Cerebellar cortex (tissue), 1 donor: ENCODE measurements at regions not wholly inside any gene's neighbourhood (a gene's known extent, or its start where the extent isn't known, plus 50 kb on each side); places are given as distances from the start of the nearest gene placed in this dataset.

Source experiments
- DNase-seq: peaks from one replicate; pipeline ENCODE4 v3.0.0-alpha.2; 2015; ENCODE audit warnings: low spot score

DNA sequence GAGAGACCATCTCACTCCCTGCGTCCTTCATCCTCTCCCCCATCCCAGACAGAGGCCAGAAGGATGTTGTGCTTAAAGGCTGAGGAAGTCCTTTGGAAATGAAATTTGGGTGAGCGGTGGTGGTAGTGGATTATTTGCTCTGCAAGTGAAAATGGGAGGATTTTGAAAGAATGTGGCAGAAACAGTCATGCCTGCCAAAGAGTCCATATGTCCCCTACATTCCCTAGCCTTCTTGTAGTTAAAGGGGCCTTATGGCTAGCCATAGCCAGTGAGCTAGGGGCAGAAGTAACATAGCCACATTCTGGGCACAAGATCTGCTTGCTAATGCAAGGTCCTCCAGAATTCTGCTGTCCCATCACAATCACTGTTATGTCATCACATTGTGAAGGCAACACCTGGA lies 360.2 kb upstream of the TSHZ3 start:
- DNase-seq, result no peak

DNA sequence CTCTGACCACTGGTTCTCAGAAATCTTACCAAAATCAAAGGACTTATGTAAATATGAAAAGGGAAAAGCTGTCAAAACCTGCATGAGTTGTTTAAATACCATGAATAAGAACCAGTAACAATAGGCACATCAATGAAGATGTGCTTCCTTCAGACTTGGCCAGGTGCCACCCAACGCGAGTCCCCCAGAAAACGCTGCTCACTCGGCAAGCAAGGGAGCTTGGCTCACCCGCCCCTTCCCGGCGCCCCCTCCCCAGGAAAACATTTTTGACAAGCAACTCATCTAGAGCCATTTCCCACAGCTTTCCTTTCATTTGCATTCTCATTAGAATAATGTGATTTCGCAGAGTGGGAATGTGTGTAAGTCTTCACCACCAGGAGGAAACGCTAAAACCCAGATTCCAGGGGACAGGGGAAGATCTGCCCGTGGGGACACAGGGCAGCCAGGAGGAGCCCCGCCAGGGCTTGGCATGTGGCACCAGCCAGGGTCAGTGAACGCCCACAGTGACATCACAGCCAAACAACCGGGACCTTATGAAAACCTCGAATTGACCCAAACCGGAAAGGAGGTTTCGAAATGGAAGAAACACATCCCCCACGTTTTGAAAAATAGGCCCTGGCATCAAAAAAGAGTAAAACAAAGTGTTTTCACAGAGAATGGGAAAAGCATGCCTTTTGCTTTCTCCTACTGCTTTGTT lies 366.2 kb upstream of the TSHZ3 start:
- no peak for DNase-seq

DNA sequence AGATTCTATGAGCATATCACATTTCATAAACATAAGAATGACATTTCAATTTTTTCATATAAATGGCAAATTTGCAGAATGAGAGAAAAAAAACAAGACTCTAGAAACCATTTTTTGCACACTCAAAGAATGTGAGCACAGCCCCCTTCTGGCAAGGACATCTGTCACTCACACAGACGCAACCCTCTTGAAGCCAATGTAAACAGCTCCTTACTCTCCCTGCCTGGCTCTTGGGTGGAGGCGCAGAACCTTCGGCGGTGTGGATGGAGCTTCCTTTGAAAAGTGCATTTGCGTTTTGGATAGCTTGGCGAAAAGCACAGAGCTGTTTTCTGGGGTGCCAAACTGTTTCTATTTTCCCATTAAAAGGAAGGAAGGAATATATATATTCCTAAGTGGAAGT lies 367.6 kb upstream of the TSHZ3 start:
- no peak for DNase-seq

DNA sequence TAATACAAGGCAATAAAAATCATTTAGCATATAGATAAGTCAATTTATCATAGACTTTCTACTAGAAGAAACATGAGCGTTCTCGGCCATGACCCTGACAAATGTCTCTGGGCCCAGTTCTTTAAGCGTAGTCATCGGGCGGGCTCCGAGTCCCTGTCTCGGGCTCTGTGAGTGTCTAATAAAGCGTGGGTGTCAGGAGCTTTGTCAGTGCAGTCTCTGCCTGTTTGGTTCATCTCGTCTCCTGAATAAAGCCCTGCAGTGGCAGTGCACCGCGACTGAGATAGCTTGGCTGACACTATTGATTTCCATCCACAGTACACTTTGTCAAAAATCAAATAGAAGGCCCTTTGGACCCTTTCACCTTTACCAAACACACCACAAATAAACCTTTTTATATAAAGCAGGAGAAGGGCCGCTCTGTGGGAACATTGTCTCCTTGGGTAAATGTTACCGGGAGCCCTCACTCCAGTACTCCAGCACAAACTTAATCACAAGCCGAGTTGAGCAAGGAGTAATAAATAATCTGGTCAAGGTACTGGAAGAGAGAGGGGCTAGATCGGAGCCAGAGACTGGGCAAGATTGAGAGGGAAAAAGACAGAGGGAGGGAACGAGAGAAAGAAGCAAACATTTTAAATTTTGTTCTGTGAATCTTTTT lies 368.2 kb upstream of the TSHZ3 start:
- no peak for DNase-seq

DNA sequence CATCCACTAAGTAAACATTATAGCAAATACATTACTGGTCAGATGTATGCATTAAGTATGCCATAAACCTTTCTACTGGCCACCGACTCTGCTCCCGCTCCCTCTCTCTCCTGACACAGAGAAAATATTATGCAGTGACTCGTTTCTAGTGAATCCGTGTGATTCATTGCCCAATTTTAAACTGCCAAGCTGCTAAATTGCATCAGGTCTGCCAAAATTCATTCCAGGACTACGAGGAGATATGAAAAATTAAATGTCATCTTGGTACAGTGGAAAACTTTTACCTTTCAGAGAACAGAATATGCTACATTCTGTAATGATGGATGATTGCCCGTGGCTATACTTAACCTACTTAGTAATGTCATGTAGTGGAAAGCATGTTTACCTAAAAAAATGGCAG lies 368.8 kb upstream of the TSHZ3 start:
- DNase-seq, result no peak

DNA sequence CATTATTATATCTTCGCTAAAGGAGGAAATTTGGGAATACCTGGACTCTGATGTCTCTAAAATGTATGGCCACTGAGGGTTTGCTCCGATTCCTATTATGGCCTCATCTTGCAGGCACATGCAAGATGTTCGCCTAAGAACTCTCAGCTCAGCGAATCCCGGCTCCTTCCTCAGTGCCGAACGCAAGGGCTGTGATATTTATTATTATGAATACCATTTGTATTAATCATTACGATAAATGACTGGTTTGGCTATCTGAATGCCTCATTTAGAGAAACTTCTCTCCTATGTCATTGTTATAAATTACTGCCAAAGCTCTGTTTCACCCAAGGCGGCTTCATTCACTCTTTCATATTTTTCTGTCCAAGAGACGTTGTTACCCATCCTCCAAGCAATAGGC lies 369.7 kb upstream of the TSHZ3 start:
- no peak for DNase-seq

DNA sequence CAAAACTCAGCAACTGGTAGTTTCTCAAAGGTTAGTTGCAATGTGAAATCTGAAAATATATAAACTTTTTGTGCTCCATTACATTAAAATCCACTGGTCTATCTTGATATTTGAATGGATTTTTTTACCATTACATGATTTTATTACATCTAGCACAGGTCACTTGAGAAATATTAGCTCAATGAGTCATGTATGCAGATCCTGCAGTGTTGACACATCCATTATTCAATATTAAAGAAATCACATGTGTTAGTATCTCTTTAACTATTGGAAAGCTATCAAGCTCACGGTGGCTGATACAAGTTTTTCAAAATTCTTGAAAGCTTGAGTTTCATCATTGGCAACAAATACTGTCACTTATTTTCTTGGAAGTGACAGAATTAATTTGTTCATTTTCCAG lies 373.9 kb upstream of the TSHZ3 start:
- DNase-seq, result no peak

DNA sequence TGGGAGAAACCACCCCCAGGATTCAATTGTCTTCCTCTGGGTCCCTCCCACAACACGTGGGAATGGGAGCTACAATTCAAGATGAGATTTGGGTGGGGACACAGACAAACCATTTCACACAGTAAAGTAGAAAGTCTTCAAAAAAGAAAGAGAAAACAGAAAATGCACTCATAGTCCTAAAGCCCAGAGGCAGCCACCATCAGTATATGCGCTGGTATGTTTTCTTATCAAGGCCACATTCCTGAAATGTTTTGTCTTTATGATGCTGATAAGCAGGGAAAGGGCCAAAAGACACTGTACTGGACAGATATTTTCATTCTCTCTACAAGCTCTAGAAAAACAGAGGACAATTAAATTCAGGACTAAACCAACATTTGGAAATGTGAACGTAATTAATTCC lies 375.8 kb upstream of the TSHZ3 start:
- DNase-seq, result no peak

DNA sequence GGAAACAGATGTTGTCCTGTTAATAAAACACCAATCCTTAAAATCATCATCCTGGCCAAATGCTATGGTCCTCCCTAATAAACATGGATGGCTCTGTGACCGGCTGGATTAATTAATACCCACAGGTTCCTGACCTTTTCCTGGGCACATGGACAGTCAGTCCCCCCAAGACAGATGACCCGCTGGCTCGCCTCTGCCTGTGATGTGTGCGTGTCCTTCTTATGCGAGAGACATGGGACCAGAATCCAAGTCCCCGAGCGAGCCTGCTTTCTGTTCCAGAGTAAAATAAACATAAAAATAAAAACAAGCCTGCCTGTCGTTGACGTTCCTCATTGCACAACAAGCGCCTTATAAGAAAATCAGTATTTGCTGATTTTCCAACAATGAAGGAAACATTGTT lies 378.3 kb upstream of the TSHZ3 start:
- DNase-seq, result no peak

DNA sequence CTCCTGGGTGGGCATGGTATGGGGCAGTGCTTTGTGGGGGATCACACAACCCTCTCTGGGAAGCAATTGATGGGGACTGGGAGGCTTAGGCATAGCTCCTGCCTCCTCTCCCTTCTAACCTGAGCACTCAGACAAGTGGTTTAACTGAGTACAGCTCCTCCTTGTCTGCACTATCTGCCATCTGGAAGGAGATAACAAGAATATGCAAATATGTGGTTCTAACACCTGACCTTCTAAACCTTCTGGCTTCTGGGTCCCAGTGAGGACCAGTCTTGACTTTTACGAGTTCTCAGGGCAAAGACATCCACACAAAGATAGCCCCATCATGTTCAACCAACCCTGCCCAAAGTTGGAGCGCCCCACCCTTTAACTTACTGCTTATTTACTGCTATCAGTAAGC lies 381.0 kb upstream of the TSHZ3 start:
- no peak for DNase-seq

DNA sequence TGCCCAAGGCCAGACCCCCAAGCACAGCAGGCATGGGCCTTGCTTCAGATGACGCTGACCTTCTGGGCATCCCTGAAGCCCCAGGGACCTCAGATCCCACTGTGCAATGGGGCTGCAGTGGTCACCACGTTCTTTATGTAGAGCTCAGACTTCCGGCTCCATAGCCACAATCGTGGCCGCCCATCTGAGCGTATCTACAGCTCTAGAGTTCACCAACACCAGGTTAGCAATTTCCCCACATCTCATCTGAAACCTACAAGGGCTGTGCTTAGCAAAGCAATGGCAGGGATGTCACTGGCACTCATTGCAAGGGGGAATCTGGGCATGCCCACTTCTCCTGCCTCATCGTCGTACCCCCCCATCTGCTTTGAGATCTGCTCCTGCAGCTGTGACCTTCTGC lies 384.4 kb upstream of the TSHZ3 start:
- no peak for DNase-seq

DNA sequence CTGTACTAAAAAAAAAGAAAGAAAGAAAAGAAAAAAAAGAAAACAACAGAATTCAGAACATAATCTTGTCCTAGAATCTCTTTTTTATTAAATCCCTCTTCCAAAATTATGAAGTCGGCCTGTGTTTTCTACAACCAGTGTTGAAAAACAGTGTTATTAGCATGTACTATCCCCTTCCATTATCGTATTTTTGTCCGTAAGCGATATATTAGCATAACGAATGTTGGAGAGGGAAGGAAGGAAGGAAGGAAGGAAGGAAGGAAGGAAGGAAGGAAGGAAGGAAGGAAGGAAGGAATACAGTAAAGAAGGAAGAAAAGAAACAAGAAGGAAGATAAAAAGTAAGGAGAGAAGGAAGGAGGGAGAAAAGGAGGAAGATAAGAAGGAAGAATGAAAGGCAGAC lies 393.0 kb upstream of the TSHZ3 start:
- no peak for DNase-seq

DNA sequence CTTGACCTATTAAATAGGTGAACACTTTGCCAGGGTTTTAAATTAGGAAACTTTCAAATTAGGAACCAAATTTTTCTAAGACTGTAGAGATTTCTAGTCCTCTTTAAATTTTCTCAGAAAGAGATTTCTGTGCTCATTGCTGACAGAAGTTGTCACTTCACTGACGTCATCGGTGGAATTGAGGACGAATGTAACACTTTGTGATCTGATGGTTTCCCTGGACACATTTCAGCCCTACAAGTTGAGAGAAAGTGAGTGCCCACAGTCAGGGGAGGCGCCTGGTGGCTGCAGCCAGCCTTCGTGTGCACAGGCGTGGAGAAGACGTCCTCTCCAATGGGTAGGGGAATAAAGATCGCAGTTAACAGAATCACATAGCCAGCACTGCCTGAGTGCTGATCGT lies 396.5 kb upstream of the TSHZ3 start:
- DNase-seq, result no peak

DNA sequence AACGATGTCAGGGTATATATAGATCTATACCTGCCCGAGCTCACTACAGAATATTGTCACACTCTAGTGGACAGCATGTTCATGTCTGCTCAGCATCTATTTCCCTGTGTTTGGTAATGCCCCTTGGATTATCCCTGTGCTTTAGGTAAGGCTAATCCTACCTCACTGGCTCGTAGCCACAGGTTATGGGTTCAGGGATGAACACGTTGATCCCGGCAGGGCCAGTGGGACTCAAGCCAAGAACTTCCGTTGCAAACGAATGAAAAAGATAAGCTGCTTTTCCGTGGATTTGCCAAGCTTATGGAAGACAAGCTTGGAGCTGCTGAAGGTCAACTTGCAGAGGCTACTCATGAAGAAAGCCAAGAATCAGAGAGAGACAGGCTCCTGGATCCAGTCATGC lies 400.0 kb upstream of the TSHZ3 start:
- DNase-seq, result no peak

DNA sequence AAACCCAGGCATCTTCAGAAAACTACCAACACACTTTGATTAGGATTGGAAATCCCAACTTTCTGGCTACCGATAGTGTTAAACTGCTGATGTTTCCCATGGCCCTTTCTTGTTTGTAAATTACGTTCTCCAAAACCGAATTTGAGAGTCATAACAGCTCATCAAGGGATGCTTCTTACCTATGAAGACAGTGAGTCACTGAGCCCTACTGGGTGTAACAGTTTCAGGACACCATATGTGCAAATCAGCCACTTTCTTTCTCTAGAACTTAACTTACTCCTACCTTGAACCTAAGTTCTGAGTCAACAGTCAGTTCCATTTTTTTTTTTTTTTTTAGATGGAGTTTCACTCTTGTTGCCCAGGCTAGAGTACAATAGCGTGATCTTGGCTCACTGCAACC lies 410.1 kb upstream of the TSHZ3 start:
- DNase-seq, result no peak

DNA sequence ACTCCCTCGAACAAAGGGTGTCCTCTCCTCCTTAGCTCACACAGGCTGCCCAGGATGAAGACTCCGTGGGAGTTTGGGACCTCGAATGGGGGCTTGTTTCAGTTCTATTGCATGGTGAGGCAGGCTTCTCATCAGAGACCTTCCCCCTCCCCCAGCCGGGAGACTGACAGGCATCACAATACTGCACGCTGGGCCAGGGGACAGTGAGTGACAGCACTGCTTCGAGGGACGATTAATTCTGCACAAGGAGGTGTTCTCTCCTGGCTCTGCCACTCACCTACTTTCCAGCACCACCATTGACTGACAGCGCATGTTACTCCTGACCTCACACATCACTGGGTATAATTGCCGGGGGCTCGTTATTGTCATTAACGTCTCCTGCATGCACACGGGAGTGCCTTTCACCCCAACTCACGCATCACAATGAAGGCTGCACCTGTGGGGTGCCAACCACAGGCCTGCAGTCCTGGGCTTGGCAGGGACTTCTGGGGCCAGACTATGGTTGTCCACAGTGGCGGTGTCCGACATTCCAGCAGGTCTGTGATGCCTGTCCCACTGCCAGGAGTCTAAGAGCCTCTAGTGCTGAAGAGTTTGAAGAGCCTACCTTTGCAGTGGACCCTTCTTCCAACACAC lies 412.2 kb upstream of the TSHZ3 start:
- DNase-seq, result no peak

DNA sequence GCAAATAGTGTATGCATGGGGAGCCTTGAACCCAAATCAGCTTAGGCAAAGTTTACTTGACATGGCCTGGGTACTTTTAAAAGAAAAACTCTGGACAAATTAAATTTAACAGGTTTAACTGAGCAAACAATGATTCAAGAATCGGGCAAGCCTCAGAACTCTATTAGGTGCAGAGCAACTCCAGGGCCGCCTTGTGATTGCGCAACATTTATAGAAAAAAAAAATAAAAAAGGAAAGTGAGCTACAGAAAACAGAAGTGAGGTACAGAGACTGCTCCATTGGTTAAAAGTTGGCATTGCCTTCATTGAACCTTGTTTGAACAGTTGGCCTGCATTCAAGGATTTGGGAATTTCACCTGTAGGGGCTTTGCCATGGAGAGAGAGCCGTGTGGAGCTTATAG lies 421.0 kb upstream of the TSHZ3 start:
- DNase-seq, result no peak

DNA sequence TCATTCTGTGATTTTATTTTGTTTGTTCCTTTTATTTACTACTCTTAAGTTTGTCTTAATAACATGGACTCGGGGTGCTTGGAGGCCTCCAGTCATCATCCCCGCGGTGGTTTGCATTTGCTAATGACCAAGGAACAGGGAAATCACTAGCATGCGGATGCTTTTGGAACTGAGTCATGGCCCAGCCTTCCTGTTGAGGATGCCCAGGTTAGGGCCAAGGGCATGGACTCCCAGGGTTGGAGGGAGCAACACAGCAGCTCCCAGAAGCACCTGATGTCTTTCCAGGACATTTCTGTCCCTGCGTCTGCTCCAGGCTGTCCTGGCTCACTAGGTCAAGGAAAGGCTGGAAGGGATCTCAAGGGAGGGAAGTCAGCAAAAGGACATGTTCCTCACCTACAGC lies 423.7 kb upstream of the TSHZ3 start:
- DNase-seq, result no peak

DNA sequence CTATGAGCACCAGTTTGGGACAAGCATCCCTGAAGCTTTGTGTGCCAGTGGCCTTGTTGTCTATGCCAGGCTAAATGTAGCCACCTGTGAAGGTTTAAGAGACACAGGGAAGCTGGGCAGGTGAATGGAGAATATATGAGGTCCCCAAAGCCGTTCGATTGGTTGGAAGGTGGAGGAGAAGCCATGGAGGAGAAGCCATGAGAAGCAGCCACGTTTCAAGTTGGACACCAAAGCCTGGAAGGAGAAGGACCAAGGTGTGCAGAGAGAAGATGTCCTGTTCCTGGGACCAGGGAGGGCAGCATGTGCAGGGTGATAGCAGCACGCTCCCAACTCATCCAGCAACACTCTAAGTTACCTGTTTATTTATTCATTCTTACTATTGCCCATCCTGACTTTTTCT lies 432.3 kb upstream of the TSHZ3 start:
- DNase-seq, result no peak

DNA sequence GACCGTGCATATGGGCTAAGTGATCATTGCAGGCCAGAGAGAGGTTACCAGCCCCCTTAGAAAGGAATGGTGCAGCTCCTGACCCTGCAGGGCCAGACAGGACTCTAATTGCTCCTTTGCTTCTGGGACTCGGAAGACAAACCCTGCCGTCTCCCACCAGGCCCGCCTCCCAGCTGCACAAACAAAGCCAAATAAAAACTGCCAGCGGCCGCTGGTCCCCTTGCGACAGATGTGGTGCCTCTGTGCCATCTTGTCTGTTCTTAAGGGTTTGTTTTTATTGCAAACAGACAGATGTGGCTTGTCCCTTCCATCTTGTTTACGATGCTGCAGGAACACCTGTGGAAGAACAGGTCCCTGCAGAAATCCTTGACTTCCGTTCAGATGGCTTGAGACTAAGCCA lies 434.4 kb upstream of the TSHZ3 start:
- no peak for DNase-seq

DNA sequence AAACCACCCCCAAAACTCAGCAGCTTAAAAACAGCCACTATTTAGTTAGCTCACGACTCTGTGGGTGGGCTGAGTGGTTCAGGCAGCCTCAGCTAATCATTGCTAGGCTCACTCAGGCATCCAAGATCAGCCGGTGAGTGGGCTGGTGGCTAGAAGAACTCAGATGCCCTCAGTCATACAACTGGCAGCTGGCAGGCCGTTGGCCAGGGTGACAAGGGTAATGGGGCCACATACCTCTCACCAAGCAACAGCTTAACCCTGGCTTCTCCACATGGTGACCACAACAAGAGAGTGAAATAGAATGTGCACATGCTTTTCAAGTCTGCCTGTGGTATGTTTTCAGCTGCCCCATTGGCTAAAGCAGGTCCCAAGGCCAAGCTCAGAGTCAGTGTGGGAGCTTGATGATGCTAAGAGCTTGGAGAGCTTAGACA lies 435.4 kb upstream of the TSHZ3 start:
- no peak for DNase-seq

DNA sequence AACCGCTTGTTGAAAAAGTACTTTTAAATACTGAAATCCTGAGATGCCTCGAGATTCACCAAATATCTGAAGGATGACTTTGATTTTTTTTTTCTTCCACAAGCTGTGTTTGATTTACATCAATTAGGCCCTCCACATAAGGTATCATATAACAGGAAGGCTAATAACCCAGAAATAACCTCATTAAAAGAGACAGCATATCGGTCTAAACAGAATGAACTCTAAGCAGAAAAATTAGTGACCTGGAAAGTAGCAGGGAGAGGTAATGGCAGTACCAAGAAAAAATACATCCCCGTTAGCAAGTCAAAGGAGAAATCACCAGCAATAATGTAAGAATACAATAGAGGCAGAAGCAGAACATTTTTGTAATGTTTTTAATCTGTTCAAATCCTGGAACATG lies 452.4 kb upstream of the TSHZ3 start:
- no peak for DNase-seq

DNA sequence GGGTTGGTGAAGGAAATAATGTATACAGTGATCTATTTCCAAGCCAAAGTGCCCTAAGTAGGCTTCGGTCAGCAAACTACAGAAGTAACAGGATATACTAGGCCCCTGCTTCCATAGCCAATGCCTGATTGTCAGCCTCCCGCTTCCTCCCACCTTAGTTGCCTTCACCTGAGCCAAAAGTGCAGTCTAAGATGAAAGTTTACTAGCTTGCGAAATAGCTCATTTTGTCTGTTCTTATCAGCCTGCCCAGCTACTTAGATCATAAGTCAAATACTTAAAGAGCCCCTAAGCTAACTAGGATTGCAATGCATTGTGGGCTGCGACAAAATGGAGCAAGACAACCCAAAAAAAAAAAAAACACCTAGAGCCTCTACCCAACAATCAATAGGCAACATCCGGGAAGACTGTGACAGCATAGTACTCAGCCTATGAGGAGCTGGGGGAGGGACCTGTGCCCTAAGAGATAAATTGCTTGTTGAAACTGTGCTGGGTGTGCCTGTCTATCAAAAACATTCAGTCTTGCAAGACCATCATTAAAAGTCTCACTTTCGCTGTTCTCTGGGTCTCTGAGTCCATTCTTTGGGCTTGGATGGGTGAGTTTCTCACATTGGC lies 454.7 kb upstream of the TSHZ3 start:
- DNase-seq, result no peak
